Activated CD4-positive, alpha-beta memory T cell treated with anti-CD3 and anti-CD28 coated beads for 36 hours (primary cell): ENCODE measurements at regions not wholly inside any gene's neighbourhood (a gene's known extent, or its start where the extent isn't known, plus 50 kb on each side); places are given as distances from the start of the nearest gene placed in this dataset.

Source experiments
- CTCF ChIA-PET: fragments of 350-600 bp; sonication (Branson Sonifier 250); formaldehyde crosslinking; loops from one replicate; lab custom pipeline; 2021; ENCODE audit warnings: antibody characterized with exemption, inconsistent platforms; lab: Charles Lee
- POLR2A ChIA-PET: fragments of 350-600 bp; sonication (Branson Sonifier 250); formaldehyde crosslinking; loops from one replicate; lab custom pipeline; 2021; ENCODE audit warnings: antibody characterized with exemption; lab: Charles Lee
- DNase-seq: peaks from one replicate; pipeline ENCODE4 v3.0.0-alpha.2; 2020
- H3K27ac Mint-ChIP-seq: one replicate; pipeline ENCODE4 v1.8.0; 2021; ENCODE audit warnings: mixed read lengths
- H3K27me3 Mint-ChIP-seq: one replicate; pipeline ENCODE4 v1.8.0; 2021; ENCODE audit warnings: mixed read lengths
- H3K36me3 Mint-ChIP-seq: one replicate; pipeline ENCODE4 v1.8.0; 2021; ENCODE audit warnings: mixed read lengths
- H3K4me1 Mint-ChIP-seq: one replicate; pipeline ENCODE4 v1.8.0; 2021; ENCODE audit warnings: low read depth, mixed read lengths
- H3K4me3 Mint-ChIP-seq: one replicate; pipeline ENCODE4 v1.8.0; 2021; ENCODE audit warnings: mild to moderate bottlenecking, mixed read lengths
- H3K9me3 Mint-ChIP-seq: one replicate; pipeline ENCODE4 v1.8.0; 2021; ENCODE audit warnings: mixed read lengths
- intact Hi-C: fragments of 100-400 bp; cut with micrococcal nuclease; formaldehyde crosslinking; loops from one replicate; pipeline ENCODE4 v1.15.1; 2023

GRCh38 chr6:84422380-84422968, 195.0 kb upstream of the CEP162 start:
- Mint-ChIP-seq H3K9me3 (peaks cover 3% of the 10 kb centered on the region), H3K36me3 (no peaks in the 10 kb centered on the region), H3K4me3 (no peak overlapping the region), H3K27ac (no peak overlapping the region), H3K4me1 (no peaks in the 10 kb centered on the region), H3K27me3 (no peaks in the 10 kb centered on the region)
- DNase-seq, result peak; percentile 23
- intact Hi-C loops, result loop anchor here (5.0 to 10.0 kb wide), 2 partner anchors 352 to 900 kb away; no protein-coding TSS in a partner anchor
- CTCF ChIA-PET, result no interaction called here
- POLR2A ChIA-PET, result no interaction called here

DNA sequence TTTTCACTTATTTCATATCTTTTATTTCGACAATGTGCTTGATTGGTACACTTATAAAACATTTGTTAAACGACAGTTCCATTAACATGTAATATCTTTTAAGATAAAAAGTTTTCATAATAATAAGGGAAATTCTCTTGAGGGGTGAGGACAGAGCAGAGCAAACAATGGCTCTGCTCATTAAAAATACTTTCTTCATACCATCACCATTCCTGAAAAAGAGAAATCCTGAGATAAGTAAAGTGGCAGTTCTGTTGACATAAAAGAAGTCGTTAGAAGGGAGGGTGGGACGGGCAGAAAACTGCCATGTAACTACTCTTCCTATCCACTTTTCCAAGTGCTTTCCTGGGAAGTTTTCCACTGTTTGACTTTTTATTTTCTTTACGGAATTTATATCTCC, 193.6 kb upstream of the CEP162 start:
- H3K36me3 Mint-ChIP-seq, result no peaks in the 10 kb centered on the region
- no peaks in the 10 kb centered on the region for H3K4me1 Mint-ChIP-seq
- H3K9me3 Mint-ChIP-seq, result peaks cover 3% of the 10 kb centered on the region
- no peak overlapping the region for H3K27ac Mint-ChIP-seq
- no peaks in the 10 kb centered on the region for H3K27me3 Mint-ChIP-seq
- intact Hi-C loops, result loop anchor here (5.0 to 10.0 kb wide), 2 partner anchors 354 to 901 kb away; no protein-coding TSS in a partner anchor
- no peak for DNase-seq
- CTCF ChIA-PET, result no interaction called here
- POLR2A ChIA-PET, result no interaction called here
- H3K4me3 Mint-ChIP-seq, result no peak overlapping the region

DNA sequence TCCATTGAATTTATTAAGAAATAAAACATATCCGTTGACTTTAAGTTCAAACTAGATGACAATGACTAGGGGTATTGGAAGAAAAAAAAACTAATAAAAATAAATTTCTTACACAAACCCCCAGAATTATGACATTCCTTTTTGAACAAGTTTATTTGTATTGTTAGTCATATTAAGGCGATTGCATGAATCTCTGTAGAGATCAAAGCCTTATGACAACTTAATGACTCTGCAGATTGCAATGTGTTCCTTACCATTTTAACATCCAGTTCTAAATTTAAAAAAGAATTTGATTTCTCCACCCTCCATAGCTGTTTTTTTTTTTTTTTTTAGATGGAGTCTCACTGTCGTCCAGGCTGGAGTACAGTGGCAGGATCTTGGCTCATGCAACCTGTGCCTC, 189.8 kb upstream of the CEP162 start:
- intact Hi-C loops, result no loop called here
- no peak overlapping the region for H3K4me3 Mint-ChIP-seq
- no peak overlapping the region for H3K27ac Mint-ChIP-seq

DNA sequence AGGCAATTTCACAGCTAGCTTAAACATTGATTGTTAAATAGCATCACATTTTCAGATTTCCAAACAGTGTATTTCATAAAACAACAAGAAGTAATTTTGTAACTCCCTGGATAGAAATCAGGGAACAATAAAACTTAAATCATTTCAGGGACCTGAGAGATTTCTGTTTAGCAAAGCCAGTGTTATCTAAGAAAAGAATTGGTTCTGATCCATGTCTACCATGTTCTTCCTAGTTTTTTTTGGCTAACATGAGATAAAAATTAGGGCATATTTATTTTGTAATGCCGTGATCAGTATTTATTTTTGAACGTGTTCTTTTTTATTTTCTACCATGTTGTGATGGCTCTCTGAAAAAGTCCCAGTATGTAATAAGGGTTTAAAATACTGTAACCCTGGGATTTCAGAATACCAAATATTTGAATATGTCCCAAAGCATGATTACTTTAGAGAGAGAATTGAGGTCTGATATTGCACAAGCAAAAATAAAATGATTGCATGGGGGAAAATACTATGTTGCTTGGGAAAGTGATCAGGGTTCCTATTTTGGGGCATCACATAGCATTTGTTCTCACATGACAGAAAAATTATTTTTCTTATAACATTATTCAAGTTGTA, 188.7 kb upstream of the CEP162 start:
- CTCF ChIA-PET, result no interaction called here
- intact Hi-C loops, result no loop called here
- no peak for DNase-seq
- Mint-ChIP-seq H3K36me3 (no peaks in the 10 kb centered on the region), H3K9me3 (peaks cover 3% of the 10 kb centered on the region), H3K4me1 (no peaks in the 10 kb centered on the region), H3K27ac (no peak overlapping the region), H3K27me3 (no peaks in the 10 kb centered on the region), H3K4me3 (no peak overlapping the region)
- POLR2A ChIA-PET, result no interaction called here

More for the DNA sequence above, 189.8 kb upstream of the CEP162 start:
- no peaks in the 10 kb centered on the region for H3K27me3 Mint-ChIP-seq
- CTCF ChIA-PET, result no interaction called here
- H3K36me3 Mint-ChIP-seq, result no peaks in the 10 kb centered on the region
- POLR2A ChIA-PET, result no interaction called here
- no peak for DNase-seq
- H3K4me1 Mint-ChIP-seq, result no peaks in the 10 kb centered on the region
- peaks cover 3% of the 10 kb centered on the region for H3K9me3 Mint-ChIP-seq

GRCh38 chr6:84415517-84415916, 188.1 kb upstream of the CEP162 start:
- intact Hi-C loops, result no loop called here
- no peaks in the 10 kb centered on the region for H3K4me1 Mint-ChIP-seq

GRCh38 chr6:84415068-84415467, 187.6 kb upstream of the CEP162 start:
- no peak overlapping the region for H3K4me3 Mint-ChIP-seq
- no peak overlapping the region for H3K27ac Mint-ChIP-seq
- intact Hi-C loops, result no loop called here
- H3K27me3 Mint-ChIP-seq, result no peaks in the 10 kb centered on the region
- no peaks in the 10 kb centered on the region for H3K36me3 Mint-ChIP-seq
- no peak for DNase-seq
- ChIA-PET POLR2A (no interaction called here), CTCF (no interaction called here)
- H3K9me3 Mint-ChIP-seq, result peaks cover 3% of the 10 kb centered on the region
- no peaks in the 10 kb centered on the region for H3K4me1 Mint-ChIP-seq

More at GRCh38 chr6:84415517-84415916, 188.1 kb upstream of the CEP162 start:
- no peaks in the 10 kb centered on the region for H3K36me3 Mint-ChIP-seq
- H3K4me3 Mint-ChIP-seq, result no peak overlapping the region
- ChIA-PET CTCF (no interaction called here), POLR2A (no interaction called here)
- H3K9me3 Mint-ChIP-seq, result peaks cover 3% of the 10 kb centered on the region
- no peaks in the 10 kb centered on the region for H3K27me3 Mint-ChIP-seq
- no peak for DNase-seq
- no peak overlapping the region for H3K27ac Mint-ChIP-seq

DNA sequence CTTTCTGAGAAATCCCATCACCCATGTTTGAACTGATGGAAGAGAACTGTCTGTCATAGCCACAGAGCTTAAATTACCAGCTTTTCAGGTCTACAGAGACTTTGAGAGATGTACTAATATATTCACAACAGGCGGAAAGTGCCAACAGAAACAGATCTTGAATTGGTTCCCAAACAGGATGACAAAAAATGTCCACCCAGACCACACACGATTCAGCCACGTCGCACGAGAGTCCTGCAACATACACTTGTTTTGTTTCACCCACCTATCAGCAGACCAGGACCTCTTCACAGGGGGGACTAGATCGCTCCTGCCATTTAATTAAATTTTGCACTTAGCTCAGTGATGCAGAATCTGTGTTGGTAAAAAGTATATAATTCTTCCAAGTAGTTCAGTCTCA, 187.1 kb upstream of the CEP162 start:
- no peaks in the 10 kb centered on the region for H3K27me3 Mint-ChIP-seq
- H3K4me3 Mint-ChIP-seq, result no peak overlapping the region
- CTCF ChIA-PET, result no interaction called here
- H3K4me1 Mint-ChIP-seq, result no peaks in the 10 kb centered on the region
- H3K36me3 Mint-ChIP-seq, result no peaks in the 10 kb centered on the region
- POLR2A ChIA-PET, result no interaction called here
- no peak overlapping the region for H3K27ac Mint-ChIP-seq
- DNase-seq, result no peak
- H3K9me3 Mint-ChIP-seq, result peaks cover 3% of the 10 kb centered on the region
- intact Hi-C loops, result no loop called here

DNA sequence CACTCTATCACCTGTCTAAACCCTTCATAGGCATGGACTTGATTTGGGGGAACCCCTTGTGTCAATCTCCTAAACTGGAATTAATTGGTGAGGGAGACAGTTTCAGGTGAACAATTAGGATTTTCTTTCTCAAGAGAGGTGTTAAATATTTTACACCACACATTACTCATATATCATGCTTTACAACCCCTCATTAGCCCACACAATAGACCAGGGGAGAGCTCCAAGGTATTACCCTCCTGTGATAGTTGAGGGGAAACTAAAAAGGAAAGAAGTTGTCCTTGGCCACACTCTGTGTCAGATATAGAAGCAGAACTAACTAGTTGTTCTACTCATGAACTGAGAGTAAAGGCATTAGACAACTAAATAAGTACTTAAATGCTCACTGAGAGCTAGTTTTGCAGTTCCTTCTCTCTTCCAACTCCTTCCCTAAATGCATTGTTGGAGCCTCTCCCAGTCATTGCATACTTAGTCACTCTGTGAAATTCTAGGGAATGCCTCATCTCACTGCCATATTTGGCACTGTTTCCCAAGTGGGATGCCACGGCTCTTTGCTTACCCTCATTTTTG, 183.7 kb upstream of the CEP162 start:
- H3K9me3 Mint-ChIP-seq, result no peaks in the 10 kb centered on the region
- ChIA-PET CTCF (no interaction called here), POLR2A (no interaction called here)
- H3K36me3 Mint-ChIP-seq, result no peaks in the 10 kb centered on the region
- intact Hi-C loops, result no loop called here
- no peak overlapping the region for H3K4me3 Mint-ChIP-seq
- no peaks in the 10 kb centered on the region for H3K27me3 Mint-ChIP-seq
- no peak overlapping the region for H3K27ac Mint-ChIP-seq
- H3K4me1 Mint-ChIP-seq, result no peaks in the 10 kb centered on the region
- no peak for DNase-seq

DNA sequence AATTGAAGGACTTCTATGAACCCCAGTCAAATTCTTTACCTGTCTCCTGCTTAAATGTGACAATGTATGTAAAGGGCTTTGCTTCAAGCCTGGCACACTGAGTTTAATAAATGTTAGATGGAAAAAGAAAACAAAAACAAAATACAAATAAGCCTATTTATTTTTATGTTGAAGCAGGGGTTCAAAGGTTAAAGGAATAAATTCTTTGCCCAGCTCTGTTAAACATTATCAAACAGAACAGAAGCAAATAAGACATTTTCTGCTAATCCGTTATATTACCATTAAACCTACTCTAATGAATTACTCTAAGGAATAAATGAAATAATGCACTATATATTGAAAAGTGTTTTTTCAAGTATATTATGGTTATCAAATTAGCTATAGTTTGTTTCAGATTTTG, 182.5 kb upstream of the CEP162 start:
- Mint-ChIP-seq H3K9me3 (no peaks in the 10 kb centered on the region), H3K4me1 (no peaks in the 10 kb centered on the region), H3K27ac (no peak overlapping the region), H3K36me3 (no peaks in the 10 kb centered on the region), H3K27me3 (no peaks in the 10 kb centered on the region), H3K4me3 (no peak overlapping the region)
- ChIA-PET POLR2A (interaction anchor here (0.6 kb wide), 1 partner anchor 384 kb away, joined by 3 read pairs; no protein-coding TSS in a partner anchor), CTCF (no interaction called here)
- no peak for DNase-seq
- intact Hi-C loops, result no loop called here

DNA sequence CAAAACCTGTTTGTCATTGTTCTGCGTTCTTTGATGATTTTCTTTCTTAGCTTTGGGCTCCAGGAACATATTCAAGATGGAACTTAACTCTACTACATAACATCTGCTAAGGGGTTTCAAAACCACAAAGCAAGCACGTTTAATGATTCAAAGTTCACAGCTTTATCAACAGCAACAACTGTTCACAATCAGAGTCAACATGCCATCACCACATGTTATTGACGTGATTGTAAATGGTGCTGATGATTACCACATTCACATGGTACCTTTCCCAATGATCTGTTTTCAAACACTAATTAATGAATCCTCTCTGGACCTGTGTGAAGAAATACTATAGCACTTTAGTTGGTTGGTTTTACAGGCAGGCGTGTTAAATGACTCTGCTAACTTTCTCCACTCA, 180.6 kb upstream of the CEP162 start:
- no peak for DNase-seq
- Mint-ChIP-seq H3K4me1 (no peaks in the 10 kb centered on the region), H3K36me3 (no peaks in the 10 kb centered on the region), H3K4me3 (no peak overlapping the region), H3K27ac (no peak overlapping the region), H3K27me3 (no peaks in the 10 kb centered on the region), H3K9me3 (no peaks in the 10 kb centered on the region)
- intact Hi-C loops, result no loop called here
- POLR2A ChIA-PET, result no interaction called here
- CTCF ChIA-PET, result no interaction called here

GRCh38 chr6:84403545-84403944, 176.1 kb upstream of the CEP162 start:
- Mint-ChIP-seq H3K4me3 (no peak overlapping the region), H3K4me1 (no peaks in the 10 kb centered on the region), H3K36me3 (no peaks in the 10 kb centered on the region), H3K27ac (no peak overlapping the region), H3K27me3 (no peaks in the 10 kb centered on the region), H3K9me3 (no peaks in the 10 kb centered on the region)
- ChIA-PET CTCF (no interaction called here), POLR2A (no interaction called here)
- no peak for DNase-seq
- intact Hi-C loops, result no loop called here

DNA sequence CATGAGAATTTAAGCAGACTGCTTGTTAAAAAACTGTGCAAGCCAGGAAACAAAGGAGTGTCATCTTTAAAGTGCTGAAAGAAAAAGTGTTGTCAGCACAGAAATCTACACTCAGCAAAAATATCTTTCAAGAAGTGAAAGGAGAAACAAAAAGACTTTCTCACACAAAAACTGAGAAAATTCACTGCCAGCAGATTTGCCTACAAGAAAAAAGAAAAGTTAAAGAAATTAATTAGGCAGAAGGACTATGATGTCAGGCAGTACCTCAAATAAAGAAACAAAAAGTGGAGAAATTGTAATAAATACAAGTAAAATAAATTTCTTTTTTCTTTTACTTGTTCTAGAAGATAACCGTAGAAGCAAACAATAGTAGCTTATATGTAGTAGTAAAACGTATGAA, 171.6 kb upstream of the CEP162 start:
- intact Hi-C loops, result no loop called here
- H3K27me3 Mint-ChIP-seq, result no peaks in the 10 kb centered on the region
- no peak overlapping the region for H3K27ac Mint-ChIP-seq
- DNase-seq, result no peak
- ChIA-PET CTCF (no interaction called here), POLR2A (no interaction called here)
- no peaks in the 10 kb centered on the region for H3K9me3 Mint-ChIP-seq
- no peaks in the 10 kb centered on the region for H3K4me1 Mint-ChIP-seq
- no peaks in the 10 kb centered on the region for H3K36me3 Mint-ChIP-seq
- H3K4me3 Mint-ChIP-seq, result no peak overlapping the region

- intact Hi-C loops, result no loop called here
- CTCF ChIA-PET, result no interaction called here
Observed at GRCh38 chr6:84392261-84392660, 164.8 kb upstream of the CEP162 start.

More at GRCh38 chr6:84392261-84392660, 164.8 kb upstream of the CEP162 start:
- Mint-ChIP-seq H3K36me3 (no peaks in the 10 kb centered on the region), H3K27ac (no peak overlapping the region), H3K4me3 (no peak overlapping the region), H3K27me3 (no peaks in the 10 kb centered on the region), H3K9me3 (peaks cover 2% of the 10 kb centered on the region), H3K4me1 (no peaks in the 10 kb centered on the region)
- no peak for DNase-seq
- POLR2A ChIA-PET, result no interaction called here
